CD14-positive monocyte (primary cell): ENCODE measurements at regions not wholly inside any gene's neighbourhood (a gene's known extent, or its start where the extent isn't known, plus 50 kb on each side); places are given as distances from the start of the nearest gene placed in this dataset.

Source experiments
- DNase-seq, 3 donors: peaks; one replicate each; pipeline ENCODE4 v3.0.0-alpha.2; 2011 to 2022
- H2AFZ ChIP-seq: 2 replicates; pipeline ENCODE4 v1.6.0; 2012; ENCODE audit warnings: mild to moderate bottlenecking, low read depth, low read length, inconsistent platforms; ENCODE audit not compliant: insufficient read depth, poor library complexity, severe bottlenecking
- H3K27ac ChIP-seq, 2 donors: 1 replicate in 1 of 2; 2 replicates in 1 of 2; pipeline ENCODE4 v1.5.1; 2012 to 2013; ENCODE audit warnings: low read length in 2 of 2, control low read depth in 1 of 2, inconsistent platforms in 1 of 2, low read depth in 1 of 2, mild to moderate bottlenecking in 1 of 2
- H3K27me3 ChIP-seq, 2 donors: one replicate each; pipeline versions ENCODE4 v1.6.0 to v1.6.1; 2011 to 2013; ENCODE audit warnings: low read length in 2 of 2; ENCODE audit not compliant: control insufficient read depth in 2 of 2, insufficient read depth in 2 of 2
- H3K36me3 ChIP-seq, 2 donors: replicated peaks in 1 of 2; 1 replicate in 1 of 2; 2 replicates in 1 of 2; pipeline versions ENCODE4 v1.5.1 to v1.6.1; 2012 to 2013; ENCODE audit warnings: low read length in 2 of 2, control low read depth in 1 of 2, inconsistent platforms in 1 of 2, mild to moderate bottlenecking in 1 of 2; ENCODE audit not compliant: insufficient read depth in 2 of 2, control insufficient read depth in 1 of 2
- H3K4me1 ChIP-seq, 2 donors: 1 replicate in 1 of 2; 2 replicates in 1 of 2; pipeline versions ENCODE4 v1.5.1 to v1.6.1; 2012 to 2013; ENCODE audit warnings: low read length in 2 of 2, control low read depth in 1 of 2, inconsistent platforms in 1 of 2, mild to moderate bottlenecking in 1 of 2, moderate library complexity in 1 of 2; ENCODE audit not compliant: insufficient read depth in 2 of 2, control insufficient read depth in 1 of 2
- H3K4me2 ChIP-seq: replicated peaks from 2 replicates; pipeline ENCODE3; 2012; ENCODE audit warnings: low read length, moderate library complexity, mild to moderate bottlenecking; ENCODE audit not compliant: poor library complexity, severe bottlenecking; ENCODE audit errors: extremely low read depth
- H3K4me3 ChIP-seq, 3 experiments: fragments of 200-600 bp in 1 of 3; sonication (generic) in 1 of 3; replicated peaks in 1 of 3; 1 replicate in 2 of 3; 2 replicates in 1 of 3; pipeline ENCODE4 v1.5.1; 2011 to 2013; ENCODE audit warnings: low read length in 3 of 3, mild to moderate bottlenecking in 3 of 3, control low read depth in 2 of 3, low read depth in 2 of 3, inconsistent platforms in 1 of 3, moderate library complexity in 1 of 3
- H3K79me2 ChIP-seq: 2 replicates; pipeline ENCODE4 v1.6.0; 2012; ENCODE audit warnings: mild to moderate bottlenecking, control low read depth, inconsistent platforms, low read length, moderate library complexity; ENCODE audit not compliant: insufficient read depth
- H3K9ac ChIP-seq: 2 replicates; pipeline ENCODE4 v1.6.0; 2017; ENCODE audit warnings: low read length, mild to moderate bottlenecking; ENCODE audit not compliant: insufficient read depth, poor library complexity, severe bottlenecking
- H3K9me3 ChIP-seq, 2 donors: replicated peaks in 1 of 2; 1 replicate in 1 of 2; 2 replicates in 1 of 2; pipeline versions ENCODE4 v1.5.1 to v1.6.1; 2012 to 2013; ENCODE audit warnings: low read length in 2 of 2, control low read depth in 1 of 2; ENCODE audit not compliant: control insufficient read depth in 1 of 2, insufficient read depth in 1 of 2
- H4K20me1 ChIP-seq: 2 replicates; pipeline ENCODE4 v1.6.0; 2012; ENCODE audit warnings: mild to moderate bottlenecking, low read length, control low read depth, moderate library complexity; ENCODE audit not compliant: insufficient read depth
- H3K27ac Mint-ChIP-seq, 7 donors: one replicate each; pipeline ENCODE4 v1.8.0; 2020; ENCODE audit warnings: mild to moderate bottlenecking in 7 of 7, mixed read lengths in 7 of 7, moderate library complexity in 6 of 7, inconsistent platforms in 2 of 7
- H3K27me3 Mint-ChIP-seq, 3 donors: one replicate each; pipeline ENCODE4 v1.8.0; 2021 to 2022; ENCODE audit warnings: low read depth in 3 of 3, mild to moderate bottlenecking in 3 of 3, mixed read lengths in 3 of 3, moderate library complexity in 3 of 3, inconsistent platforms in 1 of 3
- H3K36me3 Mint-ChIP-seq, 2 donors: one replicate each; pipeline ENCODE4 v1.8.0; 2020; ENCODE audit warnings: mixed read lengths in 2 of 2, inconsistent platforms in 1 of 2, mild to moderate bottlenecking in 1 of 2
- H3K4me1 Mint-ChIP-seq: one replicate; pipeline ENCODE4 v1.8.0; 2020; ENCODE audit warnings: mild to moderate bottlenecking, mixed read lengths
- H3K4me3 Mint-ChIP-seq, 2 donors: one replicate each; pipeline ENCODE4 v1.8.0; 2020; ENCODE audit warnings: mild to moderate bottlenecking in 2 of 2, mixed read lengths in 2 of 2, moderate library complexity in 1 of 2
- H3K9me3 Mint-ChIP-seq, 7 donors: one replicate each; pipeline ENCODE4 v1.8.0; 2020 to 2022; ENCODE audit warnings: mixed read lengths in 7 of 7, mild to moderate bottlenecking in 6 of 7, moderate library complexity in 6 of 7, inconsistent platforms in 2 of 7
- WGBS: methylation state at CpG from one replicate; pipeline ENCODE4 v1.1.5; 2013; ENCODE audit warnings: missing lambda C conversion rate; ENCODE audit not compliant: insufficient coverage; 5-methylcytosine and 5-hydroxymethylcytosine counted together
- intact Hi-C, 2 donors: fragments of 100-400 bp; cut with micrococcal nuclease; formaldehyde crosslinking; loops; one replicate each; pipeline versions ENCODE4 v1.15.0 to v1.15.1; 2023
- TF ChIP-seq, protein P1 (sequence below): fragments of 200-600 bp; IDR thresholded peaks from one replicate; pipeline ENCODE4 v1.8.0; 2022; ENCODE audit warnings: antibody characterized with exemption, mild to moderate bottlenecking

DNA sequence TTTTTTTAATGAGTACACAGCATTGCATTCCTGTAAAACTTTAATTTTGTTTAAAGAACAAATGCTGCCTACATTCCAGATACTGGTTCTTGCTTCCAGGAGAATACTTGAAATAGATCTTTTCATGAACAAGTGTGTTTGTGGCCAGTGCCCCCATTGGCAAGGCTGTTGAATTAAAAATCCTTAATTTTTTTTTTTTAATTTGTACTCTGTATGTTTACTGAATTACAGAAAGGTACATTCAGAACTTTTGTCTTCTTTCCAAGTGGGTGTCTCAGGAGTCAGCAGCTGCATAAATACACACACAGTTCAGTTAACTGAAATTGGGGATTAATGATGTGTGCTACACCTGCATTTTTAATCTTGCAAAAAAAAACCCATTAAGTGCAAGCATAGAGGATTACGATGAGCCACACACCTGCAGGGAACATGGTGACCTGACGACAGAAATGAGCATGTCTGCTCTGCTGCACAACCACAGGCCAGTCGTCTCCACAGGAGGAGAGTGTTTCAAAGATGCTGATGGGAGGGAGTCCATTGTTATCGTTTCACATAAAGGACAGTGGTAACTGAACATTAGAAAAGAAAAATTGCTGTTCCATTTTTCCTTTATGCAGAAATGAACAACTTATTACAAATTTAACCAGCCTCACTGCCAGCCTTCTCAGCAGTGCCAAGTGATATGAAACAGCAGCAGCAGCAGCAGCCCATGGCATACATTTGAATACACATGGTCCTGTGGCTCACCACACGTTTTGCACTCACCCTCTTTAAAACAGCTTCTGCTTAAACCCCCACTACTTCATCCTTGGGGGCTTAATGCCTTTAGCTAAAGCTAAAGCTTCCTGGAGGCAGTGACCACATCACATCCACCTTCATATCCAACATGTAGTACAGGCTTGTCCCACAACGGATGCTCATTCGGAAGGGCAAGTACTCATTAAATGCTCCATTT lies 72.3 kb upstream of the RFC3 start:
- Histone ChIP-seq H4K20me1 (no peaks in the 10 kb centered on the region), H2AFZ (peak overlapping the region; percentile 70), H3K27ac (peak overlapping the region in 1 of 2 donors; percentile 82), H3K4me2 (peak overlapping the region; percentile 56), H3K9ac (no peak overlapping the region), H3K4me3 (peak overlapping the region in 1 of 3 experiments; percentile 56), H3K4me1 (peaks cover 37% of the 10 kb centered on the region in 2 donors), H3K79me2 (no peaks in the 10 kb centered on the region), H3K27me3 (no peaks in the 10 kb centered on the region), H3K9me3 (peaks cover 0 to 9% of the 10 kb centered on the region in 2 donors), H3K36me3 (no peaks in the 10 kb centered on the region)
- WGBS, result 69% methylated on average over 3 of the region's 7 CpGs
- DNase-seq, result no peak
- intact Hi-C loops, result no loop called here
- H3K27ac Mint-ChIP-seq, result peak overlapping the region in 6 of 7 donors; percentile 31 to 94 (median 88)
- H3K9me3 Mint-ChIP-seq, result peaks cover 0 to 10% (median 4%) of the 10 kb centered on the region in 7 donors
- no peak overlapping the region for H3K4me3 Mint-ChIP-seq
- peaks cover 33% of the 10 kb centered on the region for H3K4me1 Mint-ChIP-seq
- TF ChIP-seq, protein P1, sequence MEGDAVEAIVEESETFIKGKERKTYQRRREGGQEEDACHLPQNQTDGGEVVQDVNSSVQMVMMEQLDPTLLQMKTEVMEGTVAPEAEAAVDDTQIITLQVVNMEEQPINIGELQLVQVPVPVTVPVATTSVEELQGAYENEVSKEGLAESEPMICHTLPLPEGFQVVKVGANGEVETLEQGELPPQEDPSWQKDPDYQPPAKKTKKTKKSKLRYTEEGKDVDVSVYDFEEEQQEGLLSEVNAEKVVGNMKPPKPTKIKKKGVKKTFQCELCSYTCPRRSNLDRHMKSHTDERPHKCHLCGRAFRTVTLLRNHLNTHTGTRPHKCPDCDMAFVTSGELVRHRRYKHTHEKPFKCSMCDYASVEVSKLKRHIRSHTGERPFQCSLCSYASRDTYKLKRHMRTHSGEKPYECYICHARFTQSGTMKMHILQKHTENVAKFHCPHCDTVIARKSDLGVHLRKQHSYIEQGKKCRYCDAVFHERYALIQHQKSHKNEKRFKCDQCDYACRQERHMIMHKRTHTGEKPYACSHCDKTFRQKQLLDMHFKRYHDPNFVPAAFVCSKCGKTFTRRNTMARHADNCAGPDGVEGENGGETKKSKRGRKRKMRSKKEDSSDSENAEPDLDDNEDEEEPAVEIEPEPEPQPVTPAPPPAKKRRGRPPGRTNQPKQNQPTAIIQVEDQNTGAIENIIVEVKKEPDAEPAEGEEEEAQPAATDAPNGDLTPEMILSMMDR, result no peak
- H3K27me3 Mint-ChIP-seq, result peaks cover 0 to 5% (median 0%) of the 10 kb centered on the region in 3 donors
- no peaks in the 10 kb centered on the region for H3K36me3 Mint-ChIP-seq

DNA sequence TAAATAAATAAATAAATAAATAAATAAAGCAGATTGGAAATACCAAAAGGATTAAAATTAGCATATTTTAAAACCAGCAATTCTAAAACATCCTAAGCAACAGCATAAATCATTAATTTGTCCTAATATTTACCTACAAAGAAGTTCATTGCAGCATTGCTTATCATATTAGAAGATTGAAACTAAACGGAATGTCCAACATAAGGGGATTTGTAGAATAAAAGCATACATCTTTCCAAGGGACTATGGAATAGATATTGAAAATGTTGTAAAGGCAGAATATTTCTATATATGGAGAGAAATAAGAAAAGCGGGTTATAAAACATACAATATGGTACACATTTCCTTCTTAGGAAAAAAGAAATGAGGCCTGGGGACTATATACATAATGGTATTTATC lies 71.1 kb upstream of the RFC3 start:
- no peak overlapping the region for H3K27ac Mint-ChIP-seq
- H3K4me3 Mint-ChIP-seq, result no peak overlapping the region
- no CpG with 5 or more reads among the region's 2 CpGs for WGBS
- Histone ChIP-seq H2AFZ (no peak overlapping the region), H4K20me1 (no peaks in the 10 kb centered on the region), H3K9ac (no peak overlapping the region), H3K27ac (no peak overlapping the region), H3K27me3 (no peaks in the 10 kb centered on the region), H3K4me3 (no peak overlapping the region), H3K9me3 (peaks cover 0 to 9% of the 10 kb centered on the region in 2 donors), H3K36me3 (no peaks in the 10 kb centered on the region), H3K4me2 (no peak overlapping the region), H3K79me2 (no peaks in the 10 kb centered on the region), H3K4me1 (peaks cover 37% of the 10 kb centered on the region in 2 donors)
- TF ChIP-seq, protein P1, result no peak
- intact Hi-C loops, result no loop called here
- H3K9me3 Mint-ChIP-seq, result peaks cover 0 to 8% (median 3%) of the 10 kb centered on the region in 7 donors
- peaks cover 0 to 5% (median 0%) of the 10 kb centered on the region in 3 donors for H3K27me3 Mint-ChIP-seq
- H3K36me3 Mint-ChIP-seq, result no peaks in the 10 kb centered on the region
- H3K4me1 Mint-ChIP-seq, result peaks cover 33% of the 10 kb centered on the region
- DNase-seq, result no peak
